ENCODE measurements at regions not wholly inside any gene's neighbourhood (a gene's known extent, or its start where the extent isn't known, plus 50 kb on each side); places are given as distances from the start of the nearest gene placed in this dataset.
A peak's percentile ranks its signal among the peaks of the same experiment; 100 is the strongest.

- no CpG with 5 or more reads among the region's 4 CpGs for WGBS (ENCODE audit: extremely low coverage, insufficient coverage, insufficient read length)
These were observed 172.9 kb upstream of the TBC1D5 start for GRCh38 chr3:17915341-17915740.

DNA sequence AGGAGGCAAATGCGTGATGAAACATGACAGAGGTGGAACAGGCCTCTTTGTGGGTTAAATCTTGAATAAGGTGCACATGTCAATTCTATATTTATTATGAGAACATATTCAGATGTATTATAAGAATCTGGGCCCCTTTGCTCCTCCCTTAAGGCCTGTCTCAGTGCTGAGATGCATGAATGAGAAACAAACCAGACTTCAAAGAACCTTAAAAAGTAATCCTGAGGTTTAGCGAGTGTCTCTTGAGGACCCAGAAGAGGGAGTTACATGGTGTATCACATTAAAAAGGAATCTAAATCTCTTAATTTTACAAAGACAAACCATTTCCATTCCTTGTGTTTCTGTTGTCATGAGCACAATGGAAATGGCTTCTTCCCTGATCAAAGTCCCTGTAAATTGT lies 170.9 kb upstream of the TBC1D5 start:
- H3K4me2 ChIP-seq (ENCODE audit: low read length) = no peak overlapping the region
- H3K18ac ChIP-seq (ENCODE audit: low read length) = no peak overlapping the region
- no peak for DNase-seq
- H2AK5ac ChIP-seq (ENCODE audit: low read length) = no peak overlapping the region
- no peak overlapping the region for H3K9ac ChIP-seq (ENCODE audit: low read length)
- H4K91ac ChIP-seq (ENCODE audit: low read depth, low read length) = no peak overlapping the region
- H3K36me3 ChIP-seq (ENCODE audit: control insufficient read depth in 1 of 2, insufficient read depth in 2 of 2, low read length in 2 of 2) = no peaks in the 10 kb centered on the region
- H3K4ac ChIP-seq (ENCODE audit: low read depth, low read length) = no peak overlapping the region
- no peak overlapping the region for H2AFZ ChIP-seq (ENCODE audit: insufficient read depth, low read length, poor library complexity)
- H2BK12ac ChIP-seq (ENCODE audit: low read length) = no peak overlapping the region
- H4K8ac ChIP-seq (ENCODE audit: low read depth, low read length) = no peak overlapping the region
- H3K27me3 ChIP-seq (ENCODE audit: insufficient read depth, low read length) = no peaks in the 10 kb centered on the region
- no peaks in the 10 kb centered on the region for H3K4me1 ChIP-seq (ENCODE audit: control insufficient read depth in 1 of 2, insufficient read depth in 2 of 2, low read length in 2 of 2)
- H3K79me2 ChIP-seq (ENCODE audit: control insufficient read depth, insufficient read depth, low read length, poor library complexity) = no peaks in the 10 kb centered on the region
- no peak overlapping the region for H3K14ac ChIP-seq (ENCODE audit: low read length)
- H3K9me3 ChIP-seq (ENCODE audit: insufficient read depth, low read depth, low read length) = no peaks in the 10 kb centered on the region
- H3K23ac ChIP-seq (ENCODE audit: low read length) = no peak overlapping the region
- no peak overlapping the region for H3K27ac ChIP-seq (ENCODE audit: low read depth, low read length)
- no peak overlapping the region for H2BK120ac ChIP-seq (ENCODE audit: insufficient read depth, low read length, poor library complexity)
- WGBS (ENCODE audit: extremely low coverage, insufficient coverage, insufficient read length) = no CpG with 5 or more reads among the region's 2 CpGs
- H4K12ac ChIP-seq (ENCODE audit: low read depth, low read length) = no peak overlapping the region
- no peak overlapping the region for H2BK5ac ChIP-seq (ENCODE audit: low read depth, low read length, poor library complexity)
- no peaks in the 10 kb centered on the region for H3K79me1 ChIP-seq (ENCODE audit: low read length)
- H3K4me3 ChIP-seq (ENCODE audit: low read depth, low read length) = no peak overlapping the region

More at GRCh38 chr3:17915341-17915740, 172.9 kb upstream of the TBC1D5 start:
- no peak overlapping the region for H2AK5ac ChIP-seq (ENCODE audit: low read length)
- no peak overlapping the region for H3K14ac ChIP-seq (ENCODE audit: low read length)
- no peaks in the 10 kb centered on the region for H3K27me3 ChIP-seq (ENCODE audit: insufficient read depth, low read length)
- H2BK5ac ChIP-seq (ENCODE audit: low read depth, low read length, poor library complexity) = no peak overlapping the region
- H3K4me2 ChIP-seq (ENCODE audit: low read length) = no peak overlapping the region
- no peaks in the 10 kb centered on the region for H3K36me3 ChIP-seq (ENCODE audit: control insufficient read depth in 1 of 2, insufficient read depth in 2 of 2, low read length in 2 of 2)
- no peaks in the 10 kb centered on the region for H3K79me1 ChIP-seq (ENCODE audit: low read length)
- no peak overlapping the region for H2BK12ac ChIP-seq (ENCODE audit: low read length)
- H3K23ac ChIP-seq (ENCODE audit: low read length) = no peak overlapping the region
- H3K18ac ChIP-seq (ENCODE audit: low read length) = no peak overlapping the region
- H3K27ac ChIP-seq (ENCODE audit: low read depth, low read length) = no peak overlapping the region
- no peak overlapping the region for H4K91ac ChIP-seq (ENCODE audit: low read depth, low read length)
- no peaks in the 10 kb centered on the region for H3K9me3 ChIP-seq (ENCODE audit: insufficient read depth, low read depth, low read length)
- H3K9ac ChIP-seq (ENCODE audit: low read length) = no peak overlapping the region
- H3K4ac ChIP-seq (ENCODE audit: low read depth, low read length) = no peak overlapping the region
- no peaks in the 10 kb centered on the region for H3K4me1 ChIP-seq (ENCODE audit: control insufficient read depth in 1 of 2, insufficient read depth in 2 of 2, low read length in 2 of 2)
- DNase-seq = peak in 1 of 2 donors; percentile 24
- no peak overlapping the region for H3K4me3 ChIP-seq (ENCODE audit: low read depth, low read length)
- no peaks in the 10 kb centered on the region for H3K79me2 ChIP-seq (ENCODE audit: control insufficient read depth, insufficient read depth, low read length, poor library complexity)
- no peak overlapping the region for H4K12ac ChIP-seq (ENCODE audit: low read depth, low read length)
- no peak overlapping the region for H2AFZ ChIP-seq (ENCODE audit: insufficient read depth, low read length, poor library complexity)
- no peak overlapping the region for H4K8ac ChIP-seq (ENCODE audit: low read depth, low read length)
- H2BK120ac ChIP-seq (ENCODE audit: insufficient read depth, low read length, poor library complexity) = no peak overlapping the region

- Histone ChIP-seq H2BK120ac (ENCODE audit: insufficient read depth, low read length, poor library complexity) (no peak overlapping the region), H3K23ac (ENCODE audit: low read length) (no peak overlapping the region), H3K79me1 (ENCODE audit: low read length) (no peaks in the 10 kb centered on the region), H3K36me3 (ENCODE audit: control insufficient read depth in 1 of 2, insufficient read depth in 2 of 2, low read length in 2 of 2) (no peaks in the 10 kb centered on the region), H4K91ac (ENCODE audit: low read depth, low read length) (no peak overlapping the region), H3K9ac (ENCODE audit: low read length) (no peak overlapping the region), H3K4ac (ENCODE audit: low read depth, low read length) (no peak overlapping the region), H3K18ac (ENCODE audit: low read length) (no peak overlapping the region), H2BK12ac (ENCODE audit: low read length) (no peak overlapping the region), H3K27me3 (ENCODE audit: insufficient read depth, low read length) (no peaks in the 10 kb centered on the region), H2AFZ (ENCODE audit: insufficient read depth, low read length, poor library complexity) (no peak overlapping the region), H4K8ac (ENCODE audit: low read depth, low read length) (no peak overlapping the region), H3K4me3 (ENCODE audit: low read depth, low read length) (no peak overlapping the region), H3K9me3 (ENCODE audit: insufficient read depth, low read depth, low read length) (no peaks in the 10 kb centered on the region), H2BK5ac (ENCODE audit: low read depth, low read length, poor library complexity) (no peak overlapping the region), H3K4me2 (ENCODE audit: low read length) (no peak overlapping the region), H2AK5ac (ENCODE audit: low read length) (no peak overlapping the region), H4K12ac (ENCODE audit: low read depth, low read length) (no peak overlapping the region), H3K27ac (ENCODE audit: low read depth, low read length) (no peak overlapping the region), H3K14ac (ENCODE audit: low read length) (no peak overlapping the region), H3K79me2 (ENCODE audit: control insufficient read depth, insufficient read depth, low read length, poor library complexity) (no peaks in the 10 kb centered on the region), H3K4me1 (ENCODE audit: control insufficient read depth in 1 of 2, insufficient read depth in 2 of 2, low read length in 2 of 2) (no peaks in the 10 kb centered on the region)
- WGBS (ENCODE audit: extremely low coverage, insufficient coverage, insufficient read length) = no CpG with 5 or more reads among the region's 8 CpGs
- DNase-seq = peak in 1 of 2 donors; percentile 2
These were observed 169.7 kb upstream of the TBC1D5 start for GRCh38 chr3:17911986-17912760.

GRCh38 chr3:17910922-17911321 lies 168.5 kb upstream of the TBC1D5 start:
- Histone ChIP-seq H3K23ac (ENCODE audit: low read length) (no peak overlapping the region), H2BK12ac (ENCODE audit: low read length) (no peak overlapping the region), H3K4me1 (ENCODE audit: control insufficient read depth in 1 of 2, insufficient read depth in 2 of 2, low read length in 2 of 2) (no peaks in the 10 kb centered on the region), H3K4me2 (ENCODE audit: low read length) (no peak overlapping the region), H3K36me3 (ENCODE audit: control insufficient read depth in 1 of 2, insufficient read depth in 2 of 2, low read length in 2 of 2) (no peaks in the 10 kb centered on the region), H3K27me3 (ENCODE audit: insufficient read depth, low read length) (no peaks in the 10 kb centered on the region), H3K14ac (ENCODE audit: low read length) (no peak overlapping the region), H2AK5ac (ENCODE audit: low read length) (no peak overlapping the region), H3K79me2 (ENCODE audit: control insufficient read depth, insufficient read depth, low read length, poor library complexity) (no peaks in the 10 kb centered on the region), H3K27ac (ENCODE audit: low read depth, low read length) (no peak overlapping the region), H4K91ac (ENCODE audit: low read depth, low read length) (no peak overlapping the region), H4K8ac (ENCODE audit: low read depth, low read length) (no peak overlapping the region), H3K18ac (ENCODE audit: low read length) (no peak overlapping the region), H2BK120ac (ENCODE audit: insufficient read depth, low read length, poor library complexity) (no peak overlapping the region), H3K9ac (ENCODE audit: low read length) (no peak overlapping the region), H2BK5ac (ENCODE audit: low read depth, low read length, poor library complexity) (no peak overlapping the region), H3K9me3 (ENCODE audit: insufficient read depth, low read depth, low read length) (no peaks in the 10 kb centered on the region), H3K4me3 (ENCODE audit: low read depth, low read length) (no peak overlapping the region), H4K12ac (ENCODE audit: low read depth, low read length) (no peak overlapping the region), H2AFZ (ENCODE audit: insufficient read depth, low read length, poor library complexity) (no peak overlapping the region), H3K4ac (ENCODE audit: low read depth, low read length) (no peak overlapping the region), H3K79me1 (ENCODE audit: low read length) (no peaks in the 10 kb centered on the region)
- WGBS (ENCODE audit: extremely low coverage, insufficient coverage, insufficient read length) = no CpG with 5 or more reads among the region's 1 CpG
- no peak for DNase-seq
